ENCODE measurements at regions not wholly inside any gene's neighbourhood (a gene's known extent, or its start where the extent isn't known, plus 50 kb on each side); places are given as distances from the start of the nearest gene placed in this dataset.

DNA sequence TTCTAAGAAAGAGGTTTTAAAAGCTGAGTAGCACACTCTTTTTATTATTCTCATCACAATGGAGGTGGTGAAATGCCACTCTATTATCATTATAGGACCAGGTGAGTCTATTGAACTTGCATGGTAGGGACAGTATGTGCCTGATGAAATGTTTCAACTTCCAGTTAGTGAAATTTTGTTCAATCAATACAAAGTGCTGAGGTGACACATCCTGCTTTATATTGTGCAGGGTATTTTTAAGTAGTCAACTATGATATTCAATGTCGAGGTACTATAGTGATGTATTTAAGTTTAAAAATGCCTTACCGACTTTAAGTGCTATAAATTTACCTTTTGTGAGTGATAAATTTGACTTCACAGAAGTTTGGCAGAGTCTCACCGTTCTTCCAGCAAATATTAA, 284.7 kb upstream of the BRINP3 start:
- Mint-ChIP-seq H3K9me3 (peaks cover 0 to 10% (median 4%) of the 10 kb centered on the region in 11 donors), H3K27ac (no peak overlapping the region), H3K4me3 (no peak overlapping the region), H3K4me1 (no peaks in the 10 kb centered on the region), H3K27me3 (no peaks in the 10 kb centered on the region), H3K36me3 (no peaks in the 10 kb centered on the region)
- ATAC-seq (no peak), DNase-seq (no peak)
- ChIA-PET POLR2A (no interaction called here), CTCF (no interaction called here)
- Histone ChIP-seq H3K27ac (ENCODE audit: low read depth, low read length) (no peak overlapping the region), H3K4me1 (ENCODE audit: control insufficient read depth in 2 of 2, insufficient read depth in 2 of 2, low read length in 2 of 2) (no peaks in the 10 kb centered on the region), H3K9me3 (ENCODE audit: control insufficient read depth in 2 of 3, low read length in 3 of 3) (no peaks in the 10 kb centered on the region), H3K4me3 (ENCODE audit: low read length) (no peak overlapping the region), H3K36me3 (ENCODE audit: control insufficient read depth in 2 of 3, insufficient read depth in 3 of 3, low read length in 3 of 3) (no peaks in the 10 kb centered on the region), H3K27me3 (ENCODE audit: control insufficient read depth in 2 of 2, insufficient read depth in 2 of 2, low read length in 2 of 2) (no peaks in the 10 kb centered on the region)
- intact Hi-C loops (cut with micrococcal nuclease), result no loop called here

DNA sequence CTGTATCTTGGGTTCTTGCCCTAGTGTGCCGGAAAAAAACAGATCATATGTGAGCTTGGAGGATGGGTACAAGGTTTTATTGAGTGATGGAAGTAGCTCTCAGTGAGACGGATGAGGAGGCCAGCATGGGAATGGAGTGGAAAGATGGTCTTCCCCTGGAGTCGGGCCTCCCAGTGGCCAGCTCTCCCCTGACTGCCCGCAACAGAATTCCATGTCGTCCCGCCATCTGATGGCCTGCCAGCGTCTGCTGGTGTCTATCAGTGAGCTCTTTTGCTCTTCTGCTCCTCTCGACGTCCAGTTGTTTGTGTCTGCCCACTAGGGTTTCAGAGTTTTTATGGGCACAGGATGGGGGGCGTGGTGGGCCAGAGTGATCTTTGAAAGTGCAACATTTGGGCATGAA, 315.2 kb upstream of the BRINP3 start:
- H3K27ac Mint-ChIP-seq, result no peak overlapping the region
- ATAC-seq, result no peak
- peaks cover 0 to 8% (median 0%) of the 10 kb centered on the region in 3 experiments for H3K9me3 ChIP-seq (ENCODE audit: control insufficient read depth in 2 of 3, low read length in 3 of 3)
- H3K36me3 ChIP-seq (ENCODE audit: control insufficient read depth in 2 of 3, insufficient read depth in 3 of 3, low read length in 3 of 3), result no peaks in the 10 kb centered on the region
- POLR2A ChIA-PET, result no interaction called here
- H3K4me1 Mint-ChIP-seq, result no peaks in the 10 kb centered on the region
- H3K4me1 ChIP-seq (ENCODE audit: control insufficient read depth in 2 of 2, insufficient read depth in 2 of 2, low read length in 2 of 2), result no peaks in the 10 kb centered on the region
- H3K4me3 ChIP-seq (ENCODE audit: low read length), result no peak overlapping the region
- peaks cover 0 to 19% (median 9%) of the 10 kb centered on the region in 11 donors for H3K9me3 Mint-ChIP-seq
- DNase-seq, result no peak
- CTCF ChIA-PET, result no interaction called here
- H3K27ac ChIP-seq (ENCODE audit: low read depth, low read length), result no peak overlapping the region
- intact Hi-C loops (cut with micrococcal nuclease), result no loop called here
- H3K27me3 Mint-ChIP-seq, result no peaks in the 10 kb centered on the region
- H3K4me3 Mint-ChIP-seq, result no peak overlapping the region
- H3K36me3 Mint-ChIP-seq, result no peaks in the 10 kb centered on the region
- H3K27me3 ChIP-seq (ENCODE audit: control insufficient read depth in 2 of 2, insufficient read depth in 2 of 2, low read length in 2 of 2), result no peaks in the 10 kb centered on the region

DNA sequence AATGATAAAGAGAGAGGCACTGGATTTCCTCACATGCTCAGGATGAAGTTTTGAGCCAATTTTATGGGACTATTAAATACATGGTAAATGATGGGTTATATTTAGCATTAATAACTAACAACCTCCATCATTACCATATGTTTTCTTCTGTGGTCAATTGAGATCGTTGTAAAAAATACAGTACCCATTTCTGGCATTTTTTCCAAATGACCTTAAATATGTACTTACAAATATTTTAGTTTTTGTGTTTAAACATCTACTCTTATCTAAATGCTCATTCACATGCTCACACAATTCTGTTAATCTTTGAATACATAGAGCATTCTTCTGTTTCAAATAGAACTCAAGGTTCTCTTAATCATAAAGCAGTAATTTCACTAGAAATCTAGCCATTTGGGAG, 330.0 kb upstream of the BRINP3 start:
- Mint-ChIP-seq H3K4me1 (no peaks in the 10 kb centered on the region), H3K36me3 (peaks cover 0 to 5% (median 0%) of the 10 kb centered on the region in 5 donors), H3K4me3 (no peak overlapping the region), H3K27ac (no peak overlapping the region), H3K9me3 (peaks cover 5 to 47% (median 9%) of the 10 kb centered on the region in 11 donors), H3K27me3 (no peaks in the 10 kb centered on the region)
- intact Hi-C loops (cut with micrococcal nuclease), result no loop called here
- H3K36me3 ChIP-seq (ENCODE audit: control insufficient read depth in 2 of 3, insufficient read depth in 3 of 3, low read length in 3 of 3), result no peaks in the 10 kb centered on the region
- DNase-seq (no peak), ATAC-seq (no peak)
- ChIA-PET POLR2A (no interaction called here), CTCF (no interaction called here)
- no peaks in the 10 kb centered on the region for H3K9me3 ChIP-seq (ENCODE audit: control insufficient read depth in 2 of 3, low read length in 3 of 3)
- H3K4me1 ChIP-seq (ENCODE audit: control insufficient read depth in 2 of 2, insufficient read depth in 2 of 2, low read length in 2 of 2), result no peaks in the 10 kb centered on the region
- H3K27ac ChIP-seq (ENCODE audit: low read depth, low read length), result no peak overlapping the region
- H3K27me3 ChIP-seq (ENCODE audit: control insufficient read depth in 2 of 2, insufficient read depth in 2 of 2, low read length in 2 of 2), result no peaks in the 10 kb centered on the region
- H3K4me3 ChIP-seq (ENCODE audit: low read length), result no peak overlapping the region

DNA sequence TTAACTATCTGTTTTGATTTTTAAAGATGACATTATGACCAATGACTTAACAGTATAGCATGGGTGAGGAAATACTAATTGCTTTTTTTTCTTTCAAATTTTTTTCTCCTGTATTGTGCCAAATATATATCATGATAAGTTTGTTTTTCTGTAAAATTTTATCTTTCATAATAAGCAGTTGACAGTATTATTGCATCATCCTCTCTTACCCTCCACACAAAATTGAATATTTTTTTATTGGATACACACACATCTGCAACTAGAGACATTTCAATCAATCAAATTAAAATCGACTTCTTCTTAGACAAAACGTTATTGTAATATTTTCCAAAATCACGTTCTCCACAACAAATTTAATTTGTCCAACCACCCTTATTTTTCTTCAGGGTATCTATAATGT, 330.4 kb upstream of the BRINP3 start:
- Histone ChIP-seq H3K27ac (ENCODE audit: low read depth, low read length) (no peak overlapping the region), H3K36me3 (ENCODE audit: control insufficient read depth in 2 of 3, insufficient read depth in 3 of 3, low read length in 3 of 3) (no peaks in the 10 kb centered on the region), H3K4me1 (ENCODE audit: control insufficient read depth in 2 of 2, insufficient read depth in 2 of 2, low read length in 2 of 2) (no peaks in the 10 kb centered on the region), H3K9me3 (ENCODE audit: control insufficient read depth in 2 of 3, low read length in 3 of 3) (no peaks in the 10 kb centered on the region), H3K27me3 (ENCODE audit: control insufficient read depth in 2 of 2, insufficient read depth in 2 of 2, low read length in 2 of 2) (no peaks in the 10 kb centered on the region), H3K4me3 (ENCODE audit: low read length) (no peak overlapping the region)
- DNase-seq, result no peak
- no peaks in the 10 kb centered on the region for H3K4me1 Mint-ChIP-seq
- peaks cover 0 to 5% (median 0%) of the 10 kb centered on the region in 5 donors for H3K36me3 Mint-ChIP-seq
- H3K27ac Mint-ChIP-seq, result no peak overlapping the region
- ChIA-PET CTCF (no interaction called here), POLR2A (no interaction called here)
- no peaks in the 10 kb centered on the region for H3K27me3 Mint-ChIP-seq
- H3K9me3 Mint-ChIP-seq, result peaks cover 5 to 51% (median 13%) of the 10 kb centered on the region in 11 donors
- no peak for ATAC-seq
- H3K4me3 Mint-ChIP-seq, result no peak overlapping the region
- intact Hi-C loops (cut with micrococcal nuclease), result no loop called here

DNA sequence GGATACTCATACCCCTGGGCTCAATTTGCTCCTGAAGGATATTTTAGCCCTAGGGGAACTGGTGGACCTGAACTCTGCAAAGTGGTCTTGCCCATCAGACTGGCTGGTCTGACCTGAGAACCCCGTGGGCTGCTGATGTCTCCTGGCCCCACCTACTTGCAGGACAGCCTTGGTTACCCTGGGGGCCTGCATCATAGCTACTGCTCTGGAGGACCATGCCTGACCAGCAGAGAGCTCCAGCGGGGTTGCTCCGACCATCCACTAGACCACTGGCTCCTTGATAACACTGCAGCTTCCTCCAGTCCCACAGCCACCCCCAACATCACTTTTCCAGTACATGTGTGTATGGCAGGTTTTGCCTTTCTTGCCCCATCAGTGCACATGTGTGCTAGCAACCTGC, 331.6 kb upstream of the BRINP3 start:
- ChIA-PET POLR2A (no interaction called here), CTCF (no interaction called here)
- Mint-ChIP-seq H3K4me3 (no peak overlapping the region), H3K9me3 (peaks cover 6 to 61% (median 16%) of the 10 kb centered on the region in 11 donors), H3K36me3 (peaks cover 0 to 5% (median 0%) of the 10 kb centered on the region in 5 donors), H3K4me1 (no peaks in the 10 kb centered on the region), H3K27ac (no peak overlapping the region), H3K27me3 (no peaks in the 10 kb centered on the region)
- Histone ChIP-seq H3K27ac (ENCODE audit: low read depth, low read length) (no peak overlapping the region), H3K36me3 (ENCODE audit: control insufficient read depth in 2 of 3, insufficient read depth in 3 of 3, low read length in 3 of 3) (no peaks in the 10 kb centered on the region), H3K4me3 (ENCODE audit: low read length) (no peak overlapping the region), H3K4me1 (ENCODE audit: control insufficient read depth in 2 of 2, insufficient read depth in 2 of 2, low read length in 2 of 2) (no peaks in the 10 kb centered on the region), H3K9me3 (ENCODE audit: control insufficient read depth in 2 of 3, low read length in 3 of 3) (no peaks in the 10 kb centered on the region), H3K27me3 (ENCODE audit: control insufficient read depth in 2 of 2, insufficient read depth in 2 of 2, low read length in 2 of 2) (no peaks in the 10 kb centered on the region)
- intact Hi-C loops (cut with micrococcal nuclease), result no loop called here
- DNase-seq (no peak), ATAC-seq (no peak)

DNA sequence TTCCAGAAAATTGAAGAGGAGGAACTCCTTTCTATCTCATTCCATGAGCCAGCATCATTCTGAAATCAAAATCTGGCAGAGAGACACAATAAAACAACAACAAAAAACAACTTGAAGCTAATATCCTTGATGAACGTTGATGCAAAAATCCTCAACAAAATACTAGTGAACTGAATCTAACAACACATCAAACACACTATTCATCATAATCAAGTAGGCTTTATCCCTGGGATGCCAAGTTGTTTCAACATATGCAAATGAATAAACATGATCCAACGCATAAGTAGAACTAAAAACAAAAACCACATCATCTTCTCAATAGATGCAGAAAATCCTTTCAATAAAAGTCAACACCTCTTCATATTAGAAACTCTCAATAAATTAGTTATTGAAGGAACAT, 335.3 kb upstream of the BRINP3 start:
- no peak overlapping the region for H3K4me3 Mint-ChIP-seq
- Histone ChIP-seq H3K27ac (ENCODE audit: low read depth, low read length) (no peak overlapping the region), H3K4me3 (ENCODE audit: low read length) (no peak overlapping the region), H3K36me3 (ENCODE audit: control insufficient read depth in 2 of 3, insufficient read depth in 3 of 3, low read length in 3 of 3) (no peaks in the 10 kb centered on the region), H3K4me1 (ENCODE audit: control insufficient read depth in 2 of 2, insufficient read depth in 2 of 2, low read length in 2 of 2) (no peaks in the 10 kb centered on the region), H3K27me3 (ENCODE audit: control insufficient read depth in 2 of 2, insufficient read depth in 2 of 2, low read length in 2 of 2) (no peaks in the 10 kb centered on the region), H3K9me3 (ENCODE audit: control insufficient read depth in 2 of 3, low read length in 3 of 3) (no peaks in the 10 kb centered on the region)
- no peaks in the 10 kb centered on the region for H3K27me3 Mint-ChIP-seq
- no peaks in the 10 kb centered on the region for H3K4me1 Mint-ChIP-seq
- H3K27ac Mint-ChIP-seq, result no peak overlapping the region
- intact Hi-C loops (cut with micrococcal nuclease), result no loop called here
- H3K36me3 Mint-ChIP-seq, result peaks cover 0 to 5% (median 0%) of the 10 kb centered on the region in 5 donors
- ChIA-PET CTCF (no interaction called here), POLR2A (no interaction called here)
- H3K9me3 Mint-ChIP-seq, result peaks cover 4 to 62% (median 16%) of the 10 kb centered on the region in 11 donors
- DNase-seq (no peak), ATAC-seq (no peak)

DNA sequence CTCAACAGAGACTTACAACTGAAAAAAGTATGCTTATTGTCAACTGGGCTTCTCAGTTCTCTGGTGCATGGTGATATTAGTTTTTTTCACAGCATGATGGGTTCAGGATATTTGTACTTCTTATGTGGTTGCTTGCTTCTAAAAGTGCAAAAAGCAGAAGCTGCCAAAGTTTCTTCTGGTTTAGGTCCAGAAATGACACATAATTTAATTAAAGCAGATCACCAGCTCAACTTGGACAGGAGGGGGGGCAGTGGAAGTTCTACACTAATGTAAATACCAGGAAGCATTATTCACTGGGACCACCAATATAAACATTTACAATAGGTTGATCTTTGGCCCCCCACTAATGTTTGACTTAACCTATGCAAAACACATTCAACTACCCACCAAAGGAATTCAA, 354.8 kb upstream of the BRINP3 start:
- H3K4me3 Mint-ChIP-seq, result no peak overlapping the region
- POLR2A ChIA-PET, result no interaction called here
- no peaks in the 10 kb centered on the region for H3K4me1 ChIP-seq (ENCODE audit: control insufficient read depth in 2 of 2, insufficient read depth in 2 of 2, low read length in 2 of 2)

More for the DNA sequence above, 354.8 kb upstream of the BRINP3 start:
- DNase-seq (no peak), ATAC-seq (no peak)
- Histone ChIP-seq H3K4me3 (ENCODE audit: low read length) (no peak overlapping the region), H3K27me3 (ENCODE audit: control insufficient read depth in 2 of 2, insufficient read depth in 2 of 2, low read length in 2 of 2) (no peaks in the 10 kb centered on the region), H3K27ac (ENCODE audit: low read depth, low read length) (no peak overlapping the region), H3K36me3 (ENCODE audit: control insufficient read depth in 2 of 3, insufficient read depth in 3 of 3, low read length in 3 of 3) (no peaks in the 10 kb centered on the region), H3K9me3 (ENCODE audit: control insufficient read depth in 2 of 3, low read length in 3 of 3) (no peaks in the 10 kb centered on the region)
- Mint-ChIP-seq H3K27ac (no peak overlapping the region), H3K9me3 (peaks cover 0 to 19% (median 3%) of the 10 kb centered on the region in 11 donors), H3K27me3 (no peaks in the 10 kb centered on the region), H3K36me3 (no peaks in the 10 kb centered on the region), H3K4me1 (no peaks in the 10 kb centered on the region)
- CTCF ChIA-PET, result no interaction called here
- intact Hi-C loops (cut with micrococcal nuclease), result no loop called here

All from naive thymus-derived CD4-positive, alpha-beta T cell (primary cell).